ENCODE measurements at regions not wholly inside any gene's neighbourhood (a gene's known extent, or its start where the extent isn't known, plus 50 kb on each side); places are given as distances from the start of the nearest gene placed in this dataset.

DNA sequence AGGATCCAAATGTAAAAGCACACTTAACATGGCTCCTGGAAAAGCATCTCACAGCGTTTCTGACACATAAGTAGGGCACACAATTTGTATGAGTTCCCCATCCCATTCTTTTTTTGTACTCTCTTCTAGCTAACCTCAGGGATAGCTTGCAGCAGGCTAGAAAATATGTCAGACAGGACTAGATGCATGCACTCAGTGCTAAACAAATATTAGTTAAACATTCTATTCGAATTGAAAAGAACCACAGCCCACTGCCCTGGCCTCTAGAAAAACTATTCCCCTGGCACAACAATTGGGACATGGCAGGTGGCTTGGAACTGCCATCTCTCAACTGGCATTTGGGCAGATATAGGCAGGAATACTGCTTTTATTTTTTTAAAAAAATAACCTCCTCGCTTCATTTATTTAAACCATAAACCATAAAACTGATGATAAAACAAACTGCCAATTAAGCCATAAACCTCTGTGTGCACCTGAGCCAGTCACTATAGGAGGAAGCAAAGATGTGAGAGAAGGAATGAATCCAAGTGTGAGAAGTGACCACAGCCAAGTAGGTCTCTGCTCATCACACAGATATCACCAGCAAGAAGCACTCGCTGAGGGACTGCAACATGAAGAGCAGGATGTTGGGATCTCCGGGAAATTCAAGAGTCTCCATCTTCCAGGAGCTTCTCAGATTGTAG lies 394.1 kb downstream of the NEBL start:
- no peak overlapping the region for H3K18ac ChIP-seq (ENCODE audit: low read depth, low read length)
- H2BK15ac ChIP-seq (ENCODE audit: low read depth, low read length), result no peak overlapping the region
- BruUV-seq (replicated peaks), result no TSS peak
- no peak overlapping the region for H3K9ac ChIP-seq (ENCODE audit: low read depth, low read length)
- H2AK9ac ChIP-seq (replicated peaks; ENCODE audit: low read depth, low read length, poor library complexity), result no peak overlapping the region
- no peaks in the 10 kb centered on the region for H3K79me1 ChIP-seq (ENCODE audit: low read depth in 1 of 2, low read length in 2 of 2)
- no peak overlapping the region for H3K56ac ChIP-seq (ENCODE audit: extremely low read depth, insufficient read depth, low read length)
- no peak overlapping the region for H4K5ac ChIP-seq (ENCODE audit: low read depth, low read length)
- no peaks in the 10 kb centered on the region for H3K27me3 ChIP-seq (ENCODE audit: control insufficient read depth, insufficient read depth, low read length)
- H3K4me1 ChIP-seq (ENCODE audit: control insufficient read depth, insufficient read depth, low read length), result no peaks in the 10 kb centered on the region
- WGBS, 2 experiments (ENCODE audit: extremely low coverage in 2 of 2, insufficient read length in 1 of 2), result 50% methylated on average over 1 of the region's 5 CpGs; no CpG with 5 or more reads in 1 of the 2 experiments
- H2BK120ac ChIP-seq (ENCODE audit: low read depth, low read length), result no peak overlapping the region
- no peak overlapping the region for H4K8ac ChIP-seq (ENCODE audit: low read depth in 2 of 2, low read length in 2 of 2)
- H3K4me2 ChIP-seq (ENCODE audit: low read depth, low read length), result no peak overlapping the region
- H3K27ac ChIP-seq (ENCODE audit: insufficient read depth, low read length), result no peak overlapping the region
- no peaks in the 10 kb centered on the region for H4K20me1 ChIP-seq (ENCODE audit: insufficient read depth, low read length)
- no peak for DNase-seq
- no peak overlapping the region for H3K4ac ChIP-seq (ENCODE audit: low read depth, low read length)
- H2BK5ac ChIP-seq (ENCODE audit: low read depth, low read length, poor library complexity, severe bottlenecking), result no peak overlapping the region
- ChIA-PET POLR2A (ENCODE audit: unreplicated experiment) (no interaction called here), CTCF (no interaction called here)
- dilution Hi-C loops (cut with HindIII; ENCODE audit: low sequenced_read_pairs, unreplicated experiment) (no loop called here), intact Hi-C loops (cut with micrococcal nuclease) (no loop called here), in situ Hi-C loops (cut with MboI; ENCODE audit: low sequenced_read_pairs) (no loop called here)
- peaks cover 11% of the 10 kb centered on the region for H3K9me3 ChIP-seq (ENCODE audit: control insufficient read depth, insufficient read depth, low read length)
- H3K23ac ChIP-seq (ENCODE audit: low read depth, low read length), result no peak overlapping the region
- H3K36me3 ChIP-seq (ENCODE audit: control insufficient read depth, insufficient read depth, low read length), result no peaks in the 10 kb centered on the region
- H3K4me3 ChIP-seq (ENCODE audit: insufficient read depth, low read depth, low read length), result no peak overlapping the region
- ATAC-seq (ENCODE audit: low read depth), result no peak
- H2AK5ac ChIP-seq (ENCODE audit: low read depth, low read length), result no peak overlapping the region
- H2AFZ ChIP-seq (replicated peaks; ENCODE audit: low read length, poor library complexity), result no peak overlapping the region
- no peak for TF ChIP-seq MXI1 (IDR thresholded peaks at IDR 0.05; ENCODE audit: borderline replicate concordance, low read depth, low read length)
- no peak for TF ChIP-seq POLR2A (IDR thresholded peaks at IDR 0.05; ENCODE audit: low read depth, low read length)
- no peak overlapping the region for H2BK20ac ChIP-seq (ENCODE audit: low read depth, low read length)
- H3K9me1 ChIP-seq (ENCODE audit: insufficient read depth, low read length), result no peaks in the 10 kb centered on the region
- no peak overlapping the region for H4K91ac ChIP-seq (ENCODE audit: insufficient read depth, low read depth, low read length)
- no peak overlapping the region for H3K14ac ChIP-seq (replicated peaks; ENCODE audit: low read depth, low read length)

Measured in IMR-90 (cell line).